ENCODE measurements at regions not wholly inside any gene's neighbourhood (a gene's known extent, or its start where the extent isn't known, plus 50 kb on each side); places are given as distances from the start of the nearest gene placed in this dataset.

- no peaks in the 10 kb centered on the region for H3K9me3 ChIP-seq (ENCODE audit: control insufficient read depth, insufficient read depth, low read depth, low read length)
- TF ChIP-seq ZNF112 (tag by site-specific recombination; IDR thresholded peaks at IDR 0.05) (no peak), ZNF416 (tag by site-specific recombination; IDR thresholded peaks at IDR 0.05) (no peak), PBX3 (CRISPR knock-in tag; IDR thresholded peaks at IDR 0.05) (no peak), ZNF571 (tag by site-specific recombination; IDR thresholded peaks at IDR 0.05) (no peak), WT1 (tag by site-specific recombination; IDR thresholded peaks at IDR 0.05) (no peak), HOXA7 (CRISPR knock-in tag; IDR thresholded peaks at IDR 0.05; ENCODE audit: borderline replicate concordance) (no peak), GLIS1 (tag by site-specific recombination; IDR thresholded peaks at IDR 0.05) (no peak), ZNF623 (tag by site-specific recombination; IDR thresholded peaks at IDR 0.05) (no peak), TSHZ1 (tag by site-specific recombination; IDR thresholded peaks at IDR 0.05; ENCODE audit: borderline replicate concordance) (no peak), ZNF510 (tag by site-specific recombination; IDR thresholded peaks at IDR 0.05; ENCODE audit: insufficient replicate concordance) (no peak)
- no peaks in the 10 kb centered on the region for H3K4me1 ChIP-seq (ENCODE audit: control insufficient read depth, insufficient read depth, low read length)
- no peak overlapping the region for H3K4me3 ChIP-seq (ENCODE audit: low read depth, low read length)
- no peaks in the 10 kb centered on the region for H3K36me3 ChIP-seq (ENCODE audit: control insufficient read depth in 2 of 2, insufficient read depth in 1 of 2, low read length in 2 of 2)
- CTCF ChIA-PET: no interaction called here
- POLR2A ChIA-PET: no interaction called here
- no peak overlapping the region for H3K27ac ChIP-seq (ENCODE audit: extremely low read depth, low read depth, low read length)
These were observed 743.2 kb downstream of the TRAM1L1 start for GRCh38 chr4:116342143-116342542.

- H3K4me3 ChIP-seq (ENCODE audit: low read depth, low read length): no peak overlapping the region
- POLR2A ChIA-PET: no interaction called here
- CTCF ChIA-PET: no interaction called here
- no peaks in the 10 kb centered on the region for H3K9me3 ChIP-seq (ENCODE audit: control insufficient read depth, insufficient read depth, low read depth, low read length)
- H3K27ac ChIP-seq (ENCODE audit: extremely low read depth, low read depth, low read length): no peak overlapping the region
- no peaks in the 10 kb centered on the region for H3K4me1 ChIP-seq (ENCODE audit: control insufficient read depth, insufficient read depth, low read length)
- TF ChIP-seq ZIC2 (tag by site-specific recombination; IDR thresholded peaks at IDR 0.05): no peak
- TF ChIP-seq ZSCAN30 (tag by site-specific recombination; IDR thresholded peaks at IDR 0.05): no peak
- TF ChIP-seq SP3 (tag by site-specific recombination; IDR thresholded peaks at IDR 0.05): no peak
- TF ChIP-seq ZSCAN4 (tag by site-specific recombination; IDR thresholded peaks at IDR 0.05): no peak
- TF ChIP-seq ZNF623 (tag by site-specific recombination; IDR thresholded peaks at IDR 0.05): no peak
- no peak for TF ChIP-seq ZNF513 (tag by site-specific recombination; IDR thresholded peaks at IDR 0.05)
- TF ChIP-seq ZNF404 (tag by site-specific recombination; IDR thresholded peaks at IDR 0.05): no peak
- no peaks in the 10 kb centered on the region for H3K36me3 ChIP-seq (ENCODE audit: control insufficient read depth in 2 of 2, insufficient read depth in 1 of 2, low read length in 2 of 2)
These were observed 752.9 kb downstream of the TRAM1L1 start for GRCh38 chr4:116332508-116332907.
